Neutrophil (primary cell): ENCODE measurements at regions not wholly inside any gene's neighbourhood (a gene's known extent, or its start where the extent isn't known, plus 50 kb on each side); places are given as distances from the start of the nearest gene placed in this dataset.

ENCODE experiments used
- H3K27ac ChIP-seq: fragments of 200-600 bp; sonication (generic); 2 replicates; pipeline ENCODE4 v1.5.1; 2016; ENCODE audit warnings: mild to moderate bottlenecking, moderate library complexity
- H3K27me3 ChIP-seq: fragments of 200-600 bp; sonication (generic); 2 replicates; pipeline ENCODE4 v1.6.0; 2016; ENCODE audit warnings: mild to moderate bottlenecking
- H3K36me3 ChIP-seq: fragments of 200-600 bp; sonication (generic); 2 replicates; pipeline ENCODE4 v1.5.1; 2017
- H3K4me1 ChIP-seq, 2 experiments: fragments of 200-600 bp in 1 of 2; sonication (generic) in 1 of 2; 1 replicate in 1 of 2; 2 replicates in 1 of 2; pipeline versions ENCODE4 v1.5.1 to v1.6.1; 2013 to 2016; ENCODE audit warnings: low read depth in 1 of 2, low read length in 1 of 2, mild to moderate bottlenecking in 1 of 2, moderate library complexity in 1 of 2; ENCODE audit not compliant: control insufficient read depth in 1 of 2, insufficient read depth in 1 of 2
- H3K4me3 ChIP-seq, 2 experiments: fragments of 200-600 bp in 1 of 2; sonication (generic) in 1 of 2; 1 replicate in 1 of 2; 2 replicates in 1 of 2; pipeline ENCODE4 v1.5.1; 2013 to 2016; ENCODE audit warnings: low read depth in 1 of 2, low read length in 1 of 2, mild to moderate bottlenecking in 1 of 2, moderate library complexity in 1 of 2
- H3K9me3 ChIP-seq: fragments of 200-600 bp; sonication (generic); 2 replicates; pipeline ENCODE4 v1.5.1; 2016
- TF ChIP-seq, protein P1 (sequence below): fragments of 200-600 bp; sonication (generic); IDR thresholded peaks from 2 replicates; pipeline ENCODE4 v1.5.1; 2016; ENCODE audit warnings: antibody characterized with exemption

DNA sequence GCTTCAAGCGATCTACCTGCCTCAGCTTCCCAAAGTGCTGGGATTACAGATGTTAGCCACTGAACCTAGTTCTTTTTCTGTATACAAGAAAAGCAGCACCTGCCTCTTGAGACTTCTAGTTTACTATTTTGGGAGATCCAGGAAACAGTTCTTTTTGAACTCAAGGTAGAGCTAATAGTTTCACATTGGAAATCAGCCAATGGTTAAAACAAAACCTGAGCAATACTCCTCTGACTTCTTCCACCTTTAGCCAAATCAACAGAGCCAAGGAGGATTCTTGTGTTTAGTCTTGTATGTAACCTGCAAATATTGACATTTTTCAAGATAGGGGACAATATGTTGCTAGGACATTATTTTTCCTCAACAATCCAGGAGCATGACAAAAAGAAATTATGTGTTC, 349.4 kb downstream of the SH3GL2 start:
- Histone ChIP-seq H3K27me3 (no peaks in the 10 kb centered on the region), H3K9me3 (no peaks in the 10 kb centered on the region), H3K4me3 (no peak overlapping the region), H3K4me1 (no peaks in the 10 kb centered on the region), H3K36me3 (no peaks in the 10 kb centered on the region), H3K27ac (no peak overlapping the region)
- TF ChIP-seq, protein P1, sequence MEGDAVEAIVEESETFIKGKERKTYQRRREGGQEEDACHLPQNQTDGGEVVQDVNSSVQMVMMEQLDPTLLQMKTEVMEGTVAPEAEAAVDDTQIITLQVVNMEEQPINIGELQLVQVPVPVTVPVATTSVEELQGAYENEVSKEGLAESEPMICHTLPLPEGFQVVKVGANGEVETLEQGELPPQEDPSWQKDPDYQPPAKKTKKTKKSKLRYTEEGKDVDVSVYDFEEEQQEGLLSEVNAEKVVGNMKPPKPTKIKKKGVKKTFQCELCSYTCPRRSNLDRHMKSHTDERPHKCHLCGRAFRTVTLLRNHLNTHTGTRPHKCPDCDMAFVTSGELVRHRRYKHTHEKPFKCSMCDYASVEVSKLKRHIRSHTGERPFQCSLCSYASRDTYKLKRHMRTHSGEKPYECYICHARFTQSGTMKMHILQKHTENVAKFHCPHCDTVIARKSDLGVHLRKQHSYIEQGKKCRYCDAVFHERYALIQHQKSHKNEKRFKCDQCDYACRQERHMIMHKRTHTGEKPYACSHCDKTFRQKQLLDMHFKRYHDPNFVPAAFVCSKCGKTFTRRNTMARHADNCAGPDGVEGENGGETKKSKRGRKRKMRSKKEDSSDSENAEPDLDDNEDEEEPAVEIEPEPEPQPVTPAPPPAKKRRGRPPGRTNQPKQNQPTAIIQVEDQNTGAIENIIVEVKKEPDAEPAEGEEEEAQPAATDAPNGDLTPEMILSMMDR, result no peak

DNA sequence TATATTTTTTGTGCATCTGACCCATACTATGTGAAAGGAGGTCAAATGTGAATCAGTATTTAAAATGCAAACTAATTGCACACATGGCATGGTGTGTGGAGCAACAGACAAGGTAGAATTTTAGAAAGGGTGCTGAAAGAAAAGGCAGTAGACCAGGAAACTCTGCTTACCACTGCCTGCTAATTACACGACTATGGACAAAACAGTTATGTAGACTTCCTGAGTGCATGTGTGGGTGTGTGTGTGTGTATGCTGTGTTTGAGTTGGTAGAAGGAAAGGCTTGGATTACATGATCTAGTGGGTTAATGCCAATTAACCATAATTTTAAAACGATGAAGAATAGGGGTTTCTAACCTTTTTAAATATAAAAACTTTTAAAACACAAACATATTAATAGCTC, 349.9 kb downstream of the SH3GL2 start:
- H3K4me1 ChIP-seq, result no peaks in the 10 kb centered on the region
- no peaks in the 10 kb centered on the region for H3K27me3 ChIP-seq
- H3K27ac ChIP-seq, result no peak overlapping the region
- TF ChIP-seq, protein P1, result no peak
- H3K36me3 ChIP-seq, result no peaks in the 10 kb centered on the region
- no peak overlapping the region for H3K4me3 ChIP-seq
- H3K9me3 ChIP-seq, result no peaks in the 10 kb centered on the region

DNA sequence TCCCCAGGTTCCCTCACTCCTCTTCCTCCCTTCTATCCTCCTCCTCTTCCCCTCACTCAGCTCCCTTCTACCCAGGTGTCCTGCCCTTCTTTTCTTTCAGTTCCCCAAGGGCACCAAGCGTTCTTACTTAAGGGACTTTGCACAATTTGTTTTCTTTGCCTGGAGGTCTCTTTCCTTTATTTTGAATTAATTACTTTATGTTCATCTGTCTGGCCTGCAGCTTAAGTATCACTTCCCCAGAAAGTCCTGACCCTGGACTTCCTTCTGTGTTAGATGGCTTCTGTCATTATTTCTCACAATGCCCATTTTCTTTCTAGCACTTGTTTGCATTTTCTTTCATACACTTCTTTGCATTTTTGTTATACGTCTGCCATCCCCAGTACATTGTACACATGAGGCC, 350.6 kb downstream of the SH3GL2 start:
- no peaks in the 10 kb centered on the region for H3K36me3 ChIP-seq
- H3K27me3 ChIP-seq, result no peaks in the 10 kb centered on the region
- no peak overlapping the region for H3K27ac ChIP-seq
- no peaks in the 10 kb centered on the region for H3K9me3 ChIP-seq
- no peaks in the 10 kb centered on the region for H3K4me1 ChIP-seq
- TF ChIP-seq, protein P1, result no peak
- no peak overlapping the region for H3K4me3 ChIP-seq

DNA sequence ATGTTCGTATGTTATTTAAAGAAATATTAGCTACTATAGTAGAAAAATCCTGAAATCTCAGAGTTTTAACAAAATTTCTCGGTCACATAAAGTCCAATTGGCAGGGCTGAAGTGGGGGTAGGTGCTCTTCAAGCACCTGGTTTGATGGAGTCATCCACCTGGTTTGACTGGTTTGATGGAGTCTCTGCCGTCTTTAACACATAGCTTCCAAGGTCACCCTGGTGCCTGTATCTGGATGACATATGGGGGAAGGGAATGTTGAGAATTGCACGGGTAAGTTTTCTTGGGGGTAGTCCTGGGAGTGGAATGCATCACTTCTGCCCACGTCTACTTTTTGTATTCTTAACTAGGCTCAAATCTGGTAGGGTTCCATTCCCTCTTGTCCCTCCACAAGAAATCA, 351.2 kb downstream of the SH3GL2 start:
- H3K4me1 ChIP-seq, result no peaks in the 10 kb centered on the region
- no peaks in the 10 kb centered on the region for H3K27me3 ChIP-seq
- H3K4me3 ChIP-seq, result no peak overlapping the region
- no peaks in the 10 kb centered on the region for H3K36me3 ChIP-seq
- no peak overlapping the region for H3K27ac ChIP-seq
- H3K9me3 ChIP-seq, result no peaks in the 10 kb centered on the region
- TF ChIP-seq, protein P1, result no peak

DNA sequence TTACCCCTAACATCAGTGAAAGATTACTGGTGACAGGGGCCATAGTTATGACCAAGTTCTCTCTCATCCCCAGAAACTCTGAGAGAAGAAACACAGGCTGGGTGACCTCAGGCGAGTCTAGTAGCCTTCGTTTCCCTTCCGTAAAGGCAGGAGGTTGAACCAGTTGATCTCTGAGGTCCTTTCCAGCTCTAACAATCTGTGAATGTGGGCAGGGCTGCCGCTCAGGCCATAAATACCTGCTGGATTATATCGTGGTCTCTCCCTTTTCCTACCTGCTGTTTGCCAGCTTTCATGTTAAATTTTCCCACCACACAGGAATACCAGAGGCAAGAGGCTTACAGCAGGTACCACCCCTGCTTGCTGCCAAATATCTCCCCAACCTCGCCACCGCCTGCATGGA, 357.5 kb downstream of the SH3GL2 start:
- Histone ChIP-seq H3K9me3 (no peaks in the 10 kb centered on the region), H3K4me1 (no peaks in the 10 kb centered on the region), H3K27me3 (no peaks in the 10 kb centered on the region), H3K36me3 (no peaks in the 10 kb centered on the region), H3K27ac (no peak overlapping the region), H3K4me3 (no peak overlapping the region)
- TF ChIP-seq, protein P1, result no peak

DNA sequence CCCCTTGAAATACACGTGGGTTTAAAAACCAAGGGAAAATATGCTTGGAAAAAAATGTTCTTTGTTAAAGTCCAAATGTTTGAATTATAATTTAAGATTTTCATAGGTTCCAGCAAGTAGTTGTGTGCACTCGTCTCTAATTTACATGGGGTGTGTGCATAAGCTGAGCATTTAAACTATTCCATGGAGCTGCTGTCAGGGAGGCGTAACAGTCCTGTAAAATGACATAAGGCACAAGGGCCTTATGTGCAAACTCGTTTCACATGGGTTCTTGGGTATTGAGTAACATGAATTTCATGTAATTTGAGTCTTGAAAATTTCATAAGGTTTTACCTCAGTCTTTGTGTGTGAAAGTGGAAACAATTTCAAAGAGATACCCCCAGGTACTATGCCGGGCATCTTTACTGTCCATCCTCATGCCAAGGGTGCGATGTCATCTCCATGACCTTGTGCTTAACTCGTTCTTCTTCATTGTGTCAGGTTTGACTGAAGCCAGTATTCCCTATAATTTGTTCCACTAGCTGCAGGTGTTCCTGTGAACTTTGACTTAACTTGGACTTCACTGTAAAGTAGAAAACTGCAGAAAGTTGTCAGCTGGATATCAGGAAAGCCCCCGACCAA, 359.3 kb downstream of the SH3GL2 start:
- Histone ChIP-seq H3K4me3 (no peak overlapping the region), H3K9me3 (no peaks in the 10 kb centered on the region), H3K4me1 (no peaks in the 10 kb centered on the region), H3K27ac (no peak overlapping the region), H3K36me3 (no peaks in the 10 kb centered on the region), H3K27me3 (no peaks in the 10 kb centered on the region)
- TF ChIP-seq, protein P1, result no peak
